WTC11 (cell line): ENCODE measurements at regions not wholly inside any gene's neighbourhood (a gene's known extent, or its start where the extent isn't known, plus 50 kb on each side); places are given as distances from the start of the nearest gene placed in this dataset.
"Not testable (repeated sequence)": the region's sequence is repeated elsewhere in the genome, so short reads cannot be mapped to it uniquely, and the experiment has no call there.

Experiments
- ATAC-seq: fragments of 200-7000 bp; cut with Tn5 transposase; 2 replicates; pipeline ENCODE4 v1.10.0; 2021; ENCODE audit warnings: mild to moderate bottlenecking, moderate library complexity
- CTCF ChIA-PET: fragments of 300-600 bp; sonication (Branson Sonifier 250); formaldehyde crosslinking; loops from one replicate; lab custom pipeline; 2021; ENCODE audit warnings: antibody characterized with exemption; lab: Charles Lee
- POLR2A ChIA-PET: fragments of 350-600 bp; sonication (Branson Sonifier 250); formaldehyde crosslinking; loops from one replicate; lab custom pipeline; 2021; ENCODE audit warnings: antibody characterized with exemption; lab: Charles Lee
- DNase-seq: peaks from one replicate; pipeline ENCODE4 v3.0.0; 2021; ENCODE audit warnings: low spot score
- H3K27ac Mint-ChIP-seq: 2 replicates; pipeline ENCODE4 v1.8.0; 2021; ENCODE audit warnings: mixed read lengths
- H3K27me3 Mint-ChIP-seq: 2 replicates; pipeline ENCODE4 v1.8.0; 2021; ENCODE audit warnings: low read depth, mild to moderate bottlenecking, moderate library complexity, mixed read lengths
- H3K36me3 Mint-ChIP-seq: 2 replicates; pipeline ENCODE4 v1.8.0; 2021; ENCODE audit warnings: mixed read lengths
- H3K4me1 Mint-ChIP-seq: 2 replicates; pipeline ENCODE4 v1.8.0; 2022; ENCODE audit warnings: mixed read lengths
- H3K4me3 Mint-ChIP-seq: 2 replicates; pipeline ENCODE4 v1.8.0; 2021; ENCODE audit warnings: mild to moderate bottlenecking, moderate library complexity, mixed read lengths
- H3K9me3 Mint-ChIP-seq: 2 replicates; pipeline ENCODE4 v1.8.0; 2021; ENCODE audit warnings: mixed read lengths
- ATF6 ChIP-seq: sonication (generic); formaldehyde crosslinking; IDR thresholded peaks from 2 replicates; pipeline ENCODE4 v1.8.1; 2023; ENCODE audit warnings: mild to moderate bottlenecking, missing genetic modification reagents
- EMX1 ChIP-seq: fragments of 250-450 bp; sonication (Bioruptor Pico); IDR thresholded peaks from 2 replicates; pipeline ENCODE4 v1.8.0; 2021; ENCODE audit warnings: mild to moderate bottlenecking
- ESRRA ChIP-seq: sonication (generic); formaldehyde crosslinking; IDR thresholded peaks from 2 replicates; pipeline ENCODE4 v1.8.1; 2022; ENCODE audit warnings: mild to moderate bottlenecking, missing genetic modification reagents, borderline replicate concordance
- NR2C2 ChIP-seq: sonication (generic); formaldehyde crosslinking; IDR thresholded peaks from 2 replicates; pipeline ENCODE4 v1.8.0; 2022; ENCODE audit warnings: mild to moderate bottlenecking, missing genetic modification reagents
- PRDM15 ChIP-seq: sonication (generic); formaldehyde crosslinking; IDR thresholded peaks from 2 replicates; pipeline ENCODE4 v1.8.0; 2022; ENCODE audit warnings: missing genetic modification reagents
- SMAD3 ChIP-seq: sonication (generic); formaldehyde crosslinking; IDR thresholded peaks from 2 replicates; pipeline ENCODE4 v1.8.0; 2022; ENCODE audit warnings: missing genetic modification reagents, mild to moderate bottlenecking, borderline replicate concordance
- SOX15 ChIP-seq: fragments of 250-450 bp; sonication (Bioruptor Pico); IDR thresholded peaks from 2 replicates; pipeline ENCODE4 v1.9.0; 2021; ENCODE audit warnings: mild to moderate bottlenecking
- ZNF396 ChIP-seq: fragments of 250-450 bp; sonication (Bioruptor Pico); IDR thresholded peaks from 2 replicates; pipeline ENCODE4 v1.8.0; 2021; ENCODE audit warnings: mild to moderate bottlenecking, moderate library complexity, borderline replicate concordance
- TF ChIP-seq, protein P1 (sequence below): fragments of 250-450 bp; sonication (Bioruptor Pico); IDR thresholded peaks from 2 replicates; pipeline ENCODE4 v1.9.0; 2021; ENCODE audit warnings: mild to moderate bottlenecking, borderline replicate concordance
- TF ChIP-seq, protein P2 (sequence below): fragments of 200-600 bp; IDR thresholded peaks from 2 replicates; pipeline ENCODE4 v1.8.0; 2022; ENCODE audit warnings: antibody characterized with exemption
- TF ChIP-seq, protein P3 (sequence below): fragments of 250-450 bp; sonication (Bioruptor Pico); conservative IDR thresholded peaks from 2 replicates; pipeline ENCODE4 v1.9.0; 2021; ENCODE audit warnings: mild to moderate bottlenecking

DNA sequence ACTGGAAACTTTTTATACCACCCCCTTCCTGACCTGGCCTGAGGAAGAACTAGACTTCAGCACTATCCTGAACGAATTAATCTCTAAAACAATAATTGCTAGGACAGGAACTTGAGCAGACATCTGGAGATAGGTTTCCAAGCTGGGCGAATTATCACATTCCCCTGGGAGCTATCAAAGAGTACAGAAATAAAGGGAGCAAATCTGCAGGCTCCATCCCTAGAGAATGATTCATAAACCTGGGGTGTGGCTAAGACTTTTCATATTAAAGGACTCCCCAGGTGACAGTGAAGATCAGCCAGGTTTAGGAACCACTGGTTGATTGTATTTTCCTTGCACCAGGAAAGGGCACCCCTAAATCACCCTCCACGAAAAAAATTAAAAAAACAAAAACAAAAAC is 105.6 kb upstream of the NOL4 start (continued):
- TF ChIP-seq, protein P1, sequence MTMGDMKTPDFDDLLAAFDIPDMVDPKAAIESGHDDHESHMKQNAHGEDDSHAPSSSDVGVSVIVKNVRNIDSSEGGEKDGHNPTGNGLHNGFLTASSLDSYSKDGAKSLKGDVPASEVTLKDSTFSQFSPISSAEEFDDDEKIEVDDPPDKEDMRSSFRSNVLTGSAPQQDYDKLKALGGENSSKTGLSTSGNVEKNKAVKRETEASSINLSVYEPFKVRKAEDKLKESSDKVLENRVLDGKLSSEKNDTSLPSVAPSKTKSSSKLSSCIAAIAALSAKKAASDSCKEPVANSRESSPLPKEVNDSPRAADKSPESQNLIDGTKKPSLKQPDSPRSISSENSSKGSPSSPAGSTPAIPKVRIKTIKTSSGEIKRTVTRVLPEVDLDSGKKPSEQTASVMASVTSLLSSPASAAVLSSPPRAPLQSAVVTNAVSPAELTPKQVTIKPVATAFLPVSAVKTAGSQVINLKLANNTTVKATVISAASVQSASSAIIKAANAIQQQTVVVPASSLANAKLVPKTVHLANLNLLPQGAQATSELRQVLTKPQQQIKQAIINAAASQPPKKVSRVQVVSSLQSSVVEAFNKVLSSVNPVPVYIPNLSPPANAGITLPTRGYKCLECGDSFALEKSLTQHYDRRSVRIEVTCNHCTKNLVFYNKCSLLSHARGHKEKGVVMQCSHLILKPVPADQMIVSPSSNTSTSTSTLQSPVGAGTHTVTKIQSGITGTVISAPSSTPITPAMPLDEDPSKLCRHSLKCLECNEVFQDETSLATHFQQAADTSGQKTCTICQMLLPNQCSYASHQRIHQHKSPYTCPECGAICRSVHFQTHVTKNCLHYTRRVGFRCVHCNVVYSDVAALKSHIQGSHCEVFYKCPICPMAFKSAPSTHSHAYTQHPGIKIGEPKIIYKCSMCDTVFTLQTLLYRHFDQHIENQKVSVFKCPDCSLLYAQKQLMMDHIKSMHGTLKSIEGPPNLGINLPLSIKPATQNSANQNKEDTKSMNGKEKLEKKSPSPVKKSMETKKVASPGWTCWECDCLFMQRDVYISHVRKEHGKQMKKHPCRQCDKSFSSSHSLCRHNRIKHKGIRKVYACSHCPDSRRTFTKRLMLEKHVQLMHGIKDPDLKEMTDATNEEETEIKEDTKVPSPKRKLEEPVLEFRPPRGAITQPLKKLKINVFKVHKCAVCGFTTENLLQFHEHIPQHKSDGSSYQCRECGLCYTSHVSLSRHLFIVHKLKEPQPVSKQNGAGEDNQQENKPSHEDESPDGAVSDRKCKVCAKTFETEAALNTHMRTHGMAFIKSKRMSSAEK (CRISPR knock-in tag): no peak
- TF ChIP-seq ESRRA (CRISPR knock-in tag) (no peak), PRDM15 (CRISPR knock-in tag) (no peak), SMAD3 (no peak), NR2C2 (no peak), ZNF396 (CRISPR knock-in tag) (no peak), SOX15 (CRISPR knock-in tag) (no peak), EMX1 (CRISPR knock-in tag) (no peak), ATF6 (no peak)
- TF ChIP-seq, protein P2, sequence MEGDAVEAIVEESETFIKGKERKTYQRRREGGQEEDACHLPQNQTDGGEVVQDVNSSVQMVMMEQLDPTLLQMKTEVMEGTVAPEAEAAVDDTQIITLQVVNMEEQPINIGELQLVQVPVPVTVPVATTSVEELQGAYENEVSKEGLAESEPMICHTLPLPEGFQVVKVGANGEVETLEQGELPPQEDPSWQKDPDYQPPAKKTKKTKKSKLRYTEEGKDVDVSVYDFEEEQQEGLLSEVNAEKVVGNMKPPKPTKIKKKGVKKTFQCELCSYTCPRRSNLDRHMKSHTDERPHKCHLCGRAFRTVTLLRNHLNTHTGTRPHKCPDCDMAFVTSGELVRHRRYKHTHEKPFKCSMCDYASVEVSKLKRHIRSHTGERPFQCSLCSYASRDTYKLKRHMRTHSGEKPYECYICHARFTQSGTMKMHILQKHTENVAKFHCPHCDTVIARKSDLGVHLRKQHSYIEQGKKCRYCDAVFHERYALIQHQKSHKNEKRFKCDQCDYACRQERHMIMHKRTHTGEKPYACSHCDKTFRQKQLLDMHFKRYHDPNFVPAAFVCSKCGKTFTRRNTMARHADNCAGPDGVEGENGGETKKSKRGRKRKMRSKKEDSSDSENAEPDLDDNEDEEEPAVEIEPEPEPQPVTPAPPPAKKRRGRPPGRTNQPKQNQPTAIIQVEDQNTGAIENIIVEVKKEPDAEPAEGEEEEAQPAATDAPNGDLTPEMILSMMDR: no peak
- TF ChIP-seq, protein P3, sequence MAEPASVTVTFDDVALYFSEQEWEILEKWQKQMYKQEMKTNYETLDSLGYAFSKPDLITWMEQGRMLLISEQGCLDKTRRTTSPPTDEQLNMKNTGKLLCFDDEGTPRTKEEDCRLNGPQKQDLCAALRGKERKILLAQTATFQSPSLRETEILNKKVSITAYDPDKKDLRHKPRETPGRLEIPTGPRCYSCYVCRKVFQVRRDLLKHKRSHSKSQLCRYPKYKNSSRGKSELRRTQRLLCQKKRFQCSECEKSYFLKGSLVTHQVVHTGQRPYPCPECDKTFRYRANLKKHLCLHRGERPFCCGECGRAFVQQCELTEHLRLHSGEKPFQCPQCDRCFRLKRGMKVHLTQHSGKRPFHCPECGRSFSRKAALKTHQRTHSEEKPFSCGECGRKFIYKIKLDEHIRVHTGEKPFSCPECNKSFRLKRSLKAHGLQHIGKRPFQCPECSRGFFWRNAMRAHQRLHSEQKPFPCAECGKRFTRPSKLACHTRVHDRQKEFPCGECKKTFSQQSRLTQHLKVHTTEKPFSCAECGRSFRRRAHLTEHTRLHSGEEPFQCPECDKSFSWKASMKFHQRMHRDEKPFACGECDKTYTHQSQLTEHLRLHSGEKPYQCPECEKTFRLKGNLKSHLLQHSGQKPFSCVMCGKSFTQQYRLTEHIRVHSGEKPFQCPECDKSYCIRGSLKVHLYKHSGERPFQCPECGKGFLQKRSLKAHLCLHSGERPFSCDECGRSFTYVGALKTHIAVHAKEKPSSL: no peak

DNA sequence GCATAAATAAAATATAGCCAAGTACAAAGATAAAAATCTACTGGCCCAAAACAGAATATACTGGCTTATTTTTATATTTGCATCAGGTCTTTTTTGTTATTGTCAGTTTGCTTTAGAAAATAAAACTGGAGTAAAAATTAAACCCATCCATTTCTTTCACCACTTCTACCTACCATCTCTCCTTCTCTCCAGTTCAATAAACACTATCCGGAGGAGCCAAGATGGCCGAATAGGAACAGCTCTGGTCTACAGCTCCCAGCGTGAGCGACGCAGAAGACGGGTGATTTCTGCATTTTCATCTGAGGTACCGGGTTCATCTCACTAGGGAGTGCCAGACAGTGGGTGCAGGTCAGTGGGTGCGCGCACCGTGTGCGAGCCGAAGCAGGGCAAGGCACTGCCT is 106.2 kb upstream of the NOL4 start:
- H3K27ac Mint-ChIP-seq, H3K27me3 Mint-ChIP-seq, DNase-seq, ATAC-seq: not testable (repeated sequence)
- ChIA-PET POLR2A (interaction anchor here (1.5 kb wide), 1 partner anchor 15 kb away, joined by 3 read pairs; no protein-coding TSS in a partner anchor), CTCF (interaction anchor here (0.9 to 1.0 kb wide), 3 partner anchors 106 to 317 kb away, joined by 3 to 5 read pairs (median 3); partner anchors contain the start of gene NOL4)
- peak overlapping the region; percentile 81 for H3K4me3 Mint-ChIP-seq
- H3K36me3 Mint-ChIP-seq: peaks cover 24% of the 10 kb centered on the region
- H3K4me1 Mint-ChIP-seq: peaks cover 11% of the 10 kb centered on the region
- H3K9me3 Mint-ChIP-seq: peaks cover 30% of the 10 kb centered on the region

DNA sequence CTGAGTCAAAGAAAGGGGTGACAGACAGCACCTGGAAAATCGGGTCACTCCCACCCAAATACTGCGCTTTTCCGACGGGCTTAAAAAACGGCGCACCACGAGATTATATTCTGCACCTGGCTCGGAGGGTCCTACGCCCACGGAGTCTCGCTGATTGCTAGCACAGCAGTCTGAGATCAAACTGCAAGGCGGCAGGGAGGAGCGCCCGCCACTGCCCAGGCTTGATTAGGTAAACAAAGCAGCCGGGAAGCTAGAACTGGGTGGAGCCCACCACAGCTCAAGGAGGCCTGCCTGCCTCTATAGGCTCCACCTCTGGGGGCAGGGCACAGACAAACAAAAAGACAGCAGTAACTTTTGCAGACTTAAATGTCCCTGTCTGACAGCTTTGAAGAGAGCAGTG is 106.6 kb upstream of the NOL4 start:
- H3K27ac Mint-ChIP-seq, ATAC-seq, H3K27me3 Mint-ChIP-seq: not testable (repeated sequence)
- H3K4me1 Mint-ChIP-seq: peaks cover 11% of the 10 kb centered on the region
- DNase-seq: peak; percentile 39
- CTCF ChIA-PET: interaction anchor here (0.9 to 1.0 kb wide), 3 partner anchors 106 to 316 kb away, joined by 3 to 5 read pairs (median 3); partner anchors contain the start of gene NOL4
- H3K4me3 Mint-ChIP-seq: peak overlapping the region; percentile 81
- H3K36me3 Mint-ChIP-seq: peaks cover 23% of the 10 kb centered on the region
- POLR2A ChIA-PET: interaction anchor here (1.5 kb wide), 1 partner anchor 15 kb away, joined by 3 read pairs; no protein-coding TSS in a partner anchor
- peaks cover 25% of the 10 kb centered on the region for H3K9me3 Mint-ChIP-seq
